ENCODE measurements at regions not wholly inside any gene's neighbourhood (a gene's known extent, or its start where the extent isn't known, plus 50 kb on each side); places are given as distances from the start of the nearest gene placed in this dataset.
"Not testable (repeated sequence)": the region's sequence is repeated elsewhere in the genome, so short reads cannot be mapped to it uniquely, and the experiment has no call there.

- DNase-seq (ENCODE audit: extremely low read depth in 1 of 2, low read depth in 1 of 2) = no peak
Observed at GRCh38 chr14:25444381-25444780, 394.4 kb upstream of the STXBP6 start.

DNA sequence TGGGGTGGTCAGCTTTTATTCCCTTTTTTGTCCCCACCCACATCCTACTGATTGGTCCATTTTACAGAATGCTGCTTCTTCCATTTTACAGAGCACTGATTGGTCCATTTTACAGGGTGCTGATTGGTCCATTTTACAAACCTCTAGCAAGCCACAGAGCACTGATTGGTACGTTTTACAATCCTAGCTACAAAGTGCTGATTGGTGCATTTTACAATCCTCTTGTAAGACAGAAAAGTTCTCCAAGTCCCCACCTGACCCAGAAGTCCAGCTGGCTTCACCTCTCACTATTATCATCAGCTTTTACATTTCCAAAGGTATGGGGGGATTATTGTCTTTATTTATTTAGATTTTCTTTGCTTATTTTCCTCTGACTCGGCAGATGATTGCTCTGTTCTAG is 390.4 kb upstream of the STXBP6 start:
- not testable (repeated sequence) for DNase-seq (ENCODE audit: extremely low read depth in 1 of 2, low read depth in 1 of 2)

DNA sequence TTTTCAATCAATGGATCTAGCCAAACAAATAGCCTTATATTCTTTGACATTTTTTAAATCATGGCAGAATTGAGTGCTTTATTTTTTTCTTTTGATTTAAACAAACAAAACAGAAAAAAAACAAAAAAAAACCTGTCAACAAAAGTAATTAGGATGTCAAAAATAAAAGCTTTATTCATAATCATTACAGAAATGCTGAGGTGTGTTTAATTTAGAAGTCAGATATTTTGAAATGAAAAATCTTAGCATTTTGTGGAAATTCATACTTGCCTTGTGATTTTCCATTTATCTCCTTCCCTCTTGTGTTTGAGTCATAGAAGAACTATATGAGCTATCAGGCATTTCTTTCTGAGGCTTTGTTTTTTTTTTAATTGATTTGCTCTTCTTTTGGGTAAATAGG is 387.0 kb upstream of the STXBP6 start:
- no peak for DNase-seq (ENCODE audit: extremely low read depth in 1 of 2, low read depth in 1 of 2)

DNA sequence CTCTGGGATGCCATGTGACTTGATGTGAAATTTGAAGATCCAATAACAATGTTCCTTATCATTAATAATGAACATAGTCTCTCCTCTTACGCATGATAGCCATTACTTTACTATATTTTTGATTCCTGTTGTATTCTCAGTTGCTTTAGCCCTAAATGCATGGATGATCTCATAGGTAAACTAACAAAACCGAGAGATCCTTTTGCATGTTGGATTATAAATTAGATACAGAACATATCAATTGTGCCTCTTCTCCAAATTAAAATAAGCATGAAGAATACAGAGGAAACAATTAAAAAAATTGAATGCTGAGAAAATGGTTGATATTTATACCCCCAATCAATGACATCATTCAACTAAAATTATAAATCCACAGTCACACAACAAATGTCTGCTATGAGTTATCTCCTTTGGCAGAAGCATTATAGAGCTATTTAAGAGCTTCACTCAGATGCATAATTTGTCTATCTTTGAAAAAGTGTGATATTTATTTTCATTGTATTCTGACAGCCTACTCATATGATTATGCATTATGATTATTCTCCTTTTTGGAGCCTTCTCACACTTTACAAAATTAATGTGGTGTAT is 386.4 kb upstream of the STXBP6 start:
- DNase-seq (ENCODE audit: extremely low read depth in 1 of 2, low read depth in 1 of 2) = no peak

- DNase-seq (ENCODE audit: extremely low read depth in 1 of 2, low read depth in 1 of 2) = no peak
Observed at GRCh38 chr14:25431211-25432076, 381.5 kb upstream of the STXBP6 start.

DNA sequence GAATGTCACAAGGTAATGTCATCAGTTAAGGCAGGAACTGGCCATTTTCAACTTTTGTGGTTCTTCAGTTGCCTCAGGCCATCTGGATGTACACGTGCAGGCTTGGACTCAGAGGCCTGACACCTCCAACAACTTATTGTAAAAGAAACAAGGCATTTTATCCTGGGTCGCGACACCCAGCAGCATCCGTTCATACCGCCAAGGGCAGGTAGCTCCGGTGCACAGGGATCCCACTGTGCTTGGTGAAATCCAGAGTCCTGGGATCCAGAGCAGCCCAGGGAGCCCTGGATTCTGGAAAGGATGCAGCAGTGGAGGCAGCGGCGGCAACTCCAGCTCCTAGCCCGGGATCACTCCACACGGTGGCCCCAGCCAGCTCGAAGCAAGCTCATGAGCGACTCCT is 380.9 kb upstream of the STXBP6 start:
- no peak for DNase-seq (ENCODE audit: extremely low read depth in 1 of 2, low read depth in 1 of 2)

GRCh38 chr14:25412998-25413397 is 363.1 kb upstream of the STXBP6 start:
- DNase-seq (ENCODE audit: extremely low read depth in 1 of 2, low read depth in 1 of 2) = no peak

- DNase-seq (ENCODE audit: extremely low read depth in 1 of 2, low read depth in 1 of 2) = no peak
Observed at GRCh38 chr14:25411781-25412757, 362.1 kb upstream of the STXBP6 start.

- DNase-seq (ENCODE audit: extremely low read depth in 1 of 2, low read depth in 1 of 2) = no peak
Observed at GRCh38 chr14:25406818-25407217, 356.9 kb upstream of the STXBP6 start.

- DNase-seq (ENCODE audit: extremely low read depth in 1 of 2, low read depth in 1 of 2) = no peak
Observed at GRCh38 chr14:25400607-25401206, 350.8 kb upstream of the STXBP6 start.

DNA sequence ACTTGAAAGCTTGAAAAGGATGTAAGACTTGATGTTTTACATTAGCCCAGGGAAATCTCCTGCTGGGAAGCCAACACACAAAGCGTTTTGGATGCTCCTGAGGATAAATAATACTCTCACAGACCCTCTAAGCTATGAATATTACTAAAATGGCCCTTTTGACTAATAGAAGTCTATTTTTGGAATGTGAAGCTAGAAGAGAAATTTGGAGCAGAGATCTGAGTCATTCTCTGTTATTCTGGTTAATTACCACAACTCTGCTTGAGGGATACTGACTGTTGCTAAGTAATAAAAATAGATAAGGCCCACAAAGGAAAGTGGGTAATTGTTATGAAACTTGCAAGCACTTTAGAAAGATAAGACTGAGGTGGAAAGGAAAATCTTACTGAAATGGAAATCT is 346.2 kb upstream of the STXBP6 start:
- no peak for DNase-seq (ENCODE audit: extremely low read depth in 1 of 2, low read depth in 1 of 2)

- no peak for DNase-seq (ENCODE audit: extremely low read depth in 1 of 2, low read depth in 1 of 2)
Observed at GRCh38 chr14:25394791-25395391, 344.9 kb upstream of the STXBP6 start.

GRCh38 chr14:25394356-25394755 is 344.4 kb upstream of the STXBP6 start:
- no peak for DNase-seq (ENCODE audit: extremely low read depth in 1 of 2, low read depth in 1 of 2)

- DNase-seq (ENCODE audit: extremely low read depth in 1 of 2, low read depth in 1 of 2) = no peak
Observed at GRCh38 chr14:25389948-25390347, 340.0 kb upstream of the STXBP6 start.

GRCh38 chr14:25381498-25381897 is 331.6 kb upstream of the STXBP6 start:
- DNase-seq (ENCODE audit: extremely low read depth in 1 of 2, low read depth in 1 of 2) = no peak

- DNase-seq (ENCODE audit: extremely low read depth in 1 of 2, low read depth in 1 of 2) = no peak
Observed at GRCh38 chr14:25375639-25376038, 325.7 kb upstream of the STXBP6 start.

- no peak for DNase-seq (ENCODE audit: extremely low read depth in 1 of 2, low read depth in 1 of 2)
Observed at GRCh38 chr14:25371068-25371467, 321.1 kb upstream of the STXBP6 start.

GRCh38 chr14:25370057-25370456 is 320.1 kb upstream of the STXBP6 start:
- DNase-seq (ENCODE audit: extremely low read depth in 1 of 2, low read depth in 1 of 2) = not testable (repeated sequence)

DNA sequence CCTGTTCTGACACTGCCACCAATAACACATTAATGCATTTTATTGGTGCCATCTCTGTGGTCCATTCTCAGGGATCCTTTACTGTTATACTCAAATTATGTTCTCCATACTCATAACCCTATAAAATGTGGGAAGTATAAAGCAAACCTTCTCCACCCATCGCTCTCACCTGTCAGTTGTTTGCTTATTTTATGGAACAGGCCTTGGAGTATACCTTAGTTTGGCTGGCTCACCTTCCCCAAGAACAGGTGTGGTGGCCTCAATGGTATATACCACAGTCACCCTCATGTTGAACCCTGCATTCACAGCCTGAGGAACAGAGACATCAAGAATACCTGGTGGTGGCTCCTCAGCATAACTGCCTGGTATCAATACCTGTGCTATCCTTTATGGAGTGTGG is 308.4 kb upstream of the STXBP6 start:
- DNase-seq (ENCODE audit: extremely low read depth in 1 of 2, low read depth in 1 of 2) = no peak

DNA sequence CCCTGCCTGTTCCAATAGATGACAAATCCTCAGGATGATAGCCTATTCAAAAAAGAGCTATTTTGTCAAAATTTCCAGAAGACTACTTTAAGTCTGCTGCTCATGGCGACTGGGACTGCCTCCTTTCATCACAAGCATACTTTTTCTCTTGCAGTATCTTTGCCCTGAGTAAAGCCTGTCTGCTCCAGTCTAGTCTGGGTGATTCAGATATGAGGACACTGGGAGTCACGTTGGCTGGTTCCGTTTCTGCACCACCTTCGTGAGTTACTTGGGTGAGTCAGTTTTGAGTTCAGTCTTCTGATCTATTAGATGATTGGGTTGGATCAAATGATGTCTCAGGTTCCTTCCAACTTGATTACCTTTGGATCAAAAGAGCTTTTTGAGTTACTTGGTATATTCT is 301.3 kb upstream of the STXBP6 start:
- no peak for DNase-seq (ENCODE audit: extremely low read depth in 1 of 2, low read depth in 1 of 2)

- DNase-seq (ENCODE audit: extremely low read depth in 1 of 2, low read depth in 1 of 2) = no peak
Observed at GRCh38 chr14:25350802-25351201, 300.9 kb upstream of the STXBP6 start.

Data from stimulated activated CD8-positive, alpha-beta memory T cell treated with anti-CD3 and anti-CD28 coated beads, Interleukin-7, amount 100 ng/mL, for 48 hours (primary cell).